ENCODE measurements at regions not wholly inside any gene's neighbourhood (a gene's known extent, or its start where the extent isn't known, plus 50 kb on each side); places are given as distances from the start of the nearest gene placed in this dataset.

DNA sequence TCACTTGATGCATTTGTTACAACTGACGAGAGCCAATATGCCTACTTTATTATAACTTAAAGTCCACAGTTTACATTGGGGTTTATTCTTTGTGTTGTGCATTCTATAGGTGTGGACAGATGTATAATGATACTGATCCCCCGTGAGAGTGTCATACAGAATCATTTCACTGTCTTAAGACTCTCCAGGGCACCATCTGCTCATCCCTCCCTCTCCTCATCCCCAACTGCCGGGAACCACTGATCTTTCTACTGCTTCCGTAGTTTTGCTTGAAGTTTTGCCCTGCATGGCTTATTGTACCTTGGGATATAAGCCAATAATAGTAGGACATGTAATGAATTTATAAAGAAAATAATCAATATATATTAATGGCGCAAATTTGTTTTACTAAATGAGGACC, 137.8 kb upstream of the MSX1 start:
- TF ChIP-seq CTCF (conservative IDR thresholded peaks at IDR 0.05), result no peak
- no peak for TF ChIP-seq EZH2 (IDR thresholded peaks at IDR 0.05; ENCODE audit: low read depth)
- DNase-seq, result no peak
- H3K79me2 ChIP-seq (ENCODE audit: low read depth), result no peaks in the 10 kb centered on the region
- intact Hi-C loops (cut with micrococcal nuclease; ENCODE audit: unreplicated experiment), result no loop called here
- no peaks in the 10 kb centered on the region for H3K9me3 ChIP-seq (ENCODE audit: insufficient read depth, low read depth)
- BruUV-seq (replicated peaks), result no TSS peak
- H3K9me2 ChIP-seq (ENCODE audit: insufficient read depth), result no peaks in the 10 kb centered on the region
- ChIA-PET POLR2A (ENCODE audit: unreplicated experiment) (no interaction called here), CTCF (no interaction called here)
- peaks cover 14% of the 10 kb centered on the region; the same call in 1 of the 2 replicates for H3K4me1 ChIP-seq (replicated peaks; ENCODE audit: insufficient read depth)
- no peaks in the 10 kb centered on the region for H3F3A ChIP-seq (ENCODE audit: insufficient read depth, low read depth)
- no peaks in the 10 kb centered on the region for H3K27me3 ChIP-seq (ENCODE audit: insufficient read depth, low read depth)
- no peak overlapping the region for H3K27ac ChIP-seq
- no peaks in the 10 kb centered on the region for H4K20me1 ChIP-seq (ENCODE audit: insufficient read depth)
- H3K4me2 ChIP-seq, result no peak overlapping the region
- H2AFZ ChIP-seq, result no peak overlapping the region
- no peaks in the 10 kb centered on the region for H3K36me3 ChIP-seq (ENCODE audit: low read depth)
- no peak overlapping the region for H3K4me3 ChIP-seq

- H3K4me3 ChIP-seq, result no peak overlapping the region
- BruUV-seq (replicated peaks), result no TSS peak
- H3F3A ChIP-seq (ENCODE audit: insufficient read depth, low read depth), result no peaks in the 10 kb centered on the region
- ChIA-PET CTCF (no interaction called here), POLR2A (ENCODE audit: unreplicated experiment) (no interaction called here)
- no peak for DNase-seq
- H3K36me3 ChIP-seq (ENCODE audit: low read depth), result no peaks in the 10 kb centered on the region
- no peak overlapping the region for H2AFZ ChIP-seq
- no peaks in the 10 kb centered on the region for H3K27me3 ChIP-seq (ENCODE audit: insufficient read depth, low read depth)
- H3K79me2 ChIP-seq (ENCODE audit: low read depth), result no peaks in the 10 kb centered on the region
- no peaks in the 10 kb centered on the region for H3K9me2 ChIP-seq (ENCODE audit: insufficient read depth)
- H4K20me1 ChIP-seq (ENCODE audit: insufficient read depth), result no peaks in the 10 kb centered on the region
- no peak overlapping the region for H3K4me2 ChIP-seq
- H3K9me3 ChIP-seq (ENCODE audit: insufficient read depth, low read depth), result no peaks in the 10 kb centered on the region
- H3K27ac ChIP-seq, result no peak overlapping the region
- peaks cover 14% of the 10 kb centered on the region; the same call in 1 of the 2 replicates for H3K4me1 ChIP-seq (replicated peaks; ENCODE audit: insufficient read depth)
- intact Hi-C loops (cut with micrococcal nuclease; ENCODE audit: unreplicated experiment), result no loop called here
- no peak for TF ChIP-seq EZH2 (IDR thresholded peaks at IDR 0.05; ENCODE audit: low read depth)
- TF ChIP-seq CTCF (conservative IDR thresholded peaks at IDR 0.05), result no peak
These were observed 138.8 kb upstream of the MSX1 start for GRCh38 chr4:4720646-4721045.

DNA sequence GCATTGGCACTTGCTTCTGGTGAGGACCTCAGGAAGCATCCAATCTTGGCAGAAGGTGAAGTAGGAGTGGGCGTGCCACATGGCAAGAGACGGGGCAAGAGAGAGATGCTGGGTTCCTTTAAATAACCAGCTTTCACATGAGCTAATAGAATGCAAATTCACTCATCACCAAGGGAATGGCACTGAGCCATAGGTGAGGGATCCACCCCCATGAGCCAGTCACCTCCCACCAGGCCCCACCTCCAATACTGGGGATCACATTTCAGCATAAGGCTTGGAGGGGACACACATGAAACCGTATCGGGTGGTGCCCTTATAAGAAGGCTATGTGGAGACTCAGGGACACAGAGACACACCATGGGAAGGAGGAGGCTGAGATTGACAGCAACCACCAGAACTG, 140.0 kb upstream of the MSX1 start:
- Histone ChIP-seq H4K20me1 (ENCODE audit: insufficient read depth) (no peaks in the 10 kb centered on the region), H3K4me3 (no peak overlapping the region), H3K36me3 (ENCODE audit: low read depth) (no peaks in the 10 kb centered on the region), H3K27ac (no peak overlapping the region), H3K79me2 (ENCODE audit: low read depth) (no peaks in the 10 kb centered on the region), H3K27me3 (ENCODE audit: insufficient read depth, low read depth) (no peaks in the 10 kb centered on the region), H2AFZ (no peak overlapping the region), H3K4me1 (replicated peaks; ENCODE audit: insufficient read depth) (peaks cover 14% of the 10 kb centered on the region; the same call in 1 of the 2 replicates), H3K9me2 (ENCODE audit: insufficient read depth) (no peaks in the 10 kb centered on the region), H3K4me2 (no peak overlapping the region), H3K9me3 (ENCODE audit: insufficient read depth, low read depth) (no peaks in the 10 kb centered on the region), H3F3A (ENCODE audit: insufficient read depth, low read depth) (no peaks in the 10 kb centered on the region)
- intact Hi-C loops (cut with micrococcal nuclease; ENCODE audit: unreplicated experiment), result no loop called here
- no peak for DNase-seq
- CTCF ChIA-PET, result no interaction called here
- TF ChIP-seq EZH2 (IDR thresholded peaks at IDR 0.05; ENCODE audit: low read depth) (no peak), CTCF (conservative IDR thresholded peaks at IDR 0.05) (no peak)
- POLR2A ChIA-PET (ENCODE audit: unreplicated experiment), result no interaction called here
- no TSS peak for BruUV-seq (replicated peaks)

Measured in PC-9 (cell line).